K562 (cell line): ENCODE measurements at regions not wholly inside any gene's neighbourhood (a gene's known extent, or its start where the extent isn't known, plus 50 kb on each side); places are given as distances from the start of the nearest gene placed in this dataset. TPM values are rescaled to one million over a fixed set of nuclear protein-coding genes. Genes with fewer than 3 reads are reported as not detected.
A peak's percentile ranks its signal among the peaks of the same experiment; 100 is the strongest.

ENCODE experiments used
- ATAC-seq: fragments of 200-7000 bp; cut with Tn5 transposase; 3 replicates; pipeline ENCODE4 v1.9.1; 2020; ENCODE audit warnings: moderate library complexity
- BruUV-seq: library from RNA; stranded (reverse); fragments of 400-500 nt; replicated peaks from 2 replicates; lab custom pipeline; 2021; lab: Mats Ljungman, UMichigan
- CTCF ChIA-PET: fragments of 300-600 bp; formaldehyde crosslinking; extraction: SDS; loops from one replicate; lab custom pipeline; 2021; ENCODE audit warnings: low intra/inter-chr PET ratio; lab: Yijun Ruan, JAX
- POLR2A ChIA-PET: fragments of 300-600, 350-650 bp; sonication (Branson Sonifier 250); formaldehyde crosslinking; extraction: SDS; loops from one replicate; lab custom pipeline; 2021; ENCODE audit warnings: antibody characterized with exemption, inconsistent platforms; lab: Yijun Ruan, JAX
- DNase-seq, 4 experiments: peaks; one replicate each; pipeline versions ENCODE4 v3.0.0 to v3.0.0-alpha.2; 2011 to 2018; ENCODE audit warnings: low spot score in 3 of 4, mixed read lengths in 3 of 4; ENCODE audit errors: extremely low read depth in 1 of 4
- FAIRE-seq: peaks from 2 replicates; lab custom pipeline; 2011; peaks lifted over from hg19 to GRCh38; lab: Jason Lieb, UNC
- H2AFZ ChIP-seq: 2 replicates; pipeline ENCODE4 v1.6.0; 2011; ENCODE audit warnings: low read depth, low read length, control low read depth, inconsistent platforms
- H3K27ac ChIP-seq: fragments of 200-600 bp; 3 replicates; pipeline ENCODE4 v1.8.0; 2011; ENCODE audit warnings: low read depth, mild to moderate bottlenecking, control low read depth, inconsistent platforms, low read length, moderate library complexity, mixed read lengths; ENCODE audit errors: extremely low read depth
- H3K27me3 ChIP-seq, 2 experiments: fragments of 300-600 bp in 1 of 2; 2 replicates in 1 of 2; 3 replicates in 1 of 2; pipeline versions ENCODE4 v1.6.0 to v1.8.0; 2011; ENCODE audit warnings: inconsistent platforms in 2 of 2, low read length in 2 of 2, mild to moderate bottlenecking in 1 of 2, mixed read lengths in 1 of 2, moderate library complexity in 1 of 2; ENCODE audit not compliant: control insufficient read depth in 2 of 2, insufficient read depth in 2 of 2
- H3K36me3 ChIP-seq: fragments of 300-600 bp; 3 replicates; pipeline ENCODE4 v1.8.0; 2011; ENCODE audit warnings: mild to moderate bottlenecking, low read length, inconsistent platforms; ENCODE audit not compliant: control insufficient read depth, insufficient read depth
- H3K4me1 ChIP-seq, 2 experiments: fragments of 200-600 bp in 1 of 2; replicated peaks in 1 of 2; 2 replicates in 1 of 2; 3 replicates in 1 of 2; pipeline versions ENCODE4 v1.5.1 to v1.8.0; 2011; ENCODE audit warnings: inconsistent platforms in 2 of 2, low read length in 2 of 2, mild to moderate bottlenecking in 1 of 2, mixed read lengths in 1 of 2, moderate library complexity in 1 of 2; ENCODE audit not compliant: control insufficient read depth in 2 of 2, insufficient read depth in 2 of 2
- H3K4me2 ChIP-seq: 2 replicates; pipeline ENCODE4 v1.6.1; 2011; ENCODE audit warnings: low read length, control low read depth, inconsistent platforms, mixed read lengths; ENCODE audit not compliant: insufficient read depth
- H3K4me3 ChIP-seq: fragments of 200-600 bp; sonication (generic), shearing (Covaris generic); 2 replicates; pipeline ENCODE4 v1.5.1; 2016; ENCODE audit warnings: control low read depth, inconsistent platforms
- H3K79me2 ChIP-seq: fragments of 200-600 bp; 3 replicates; pipeline ENCODE4 v1.8.0; 2011; ENCODE audit warnings: low read length, inconsistent platforms; ENCODE audit not compliant: control insufficient read depth, insufficient read depth
- H3K9ac ChIP-seq, 2 experiments: 2 replicates each; pipeline versions ENCODE4 v1.6.0 to v1.6.1; 2011; ENCODE audit warnings: low read depth in 2 of 2, low read length in 2 of 2, control low read depth in 1 of 2, inconsistent platforms in 1 of 2, mild to moderate bottlenecking in 1 of 2, mixed read lengths in 1 of 2; ENCODE audit not compliant: insufficient read depth in 1 of 2
- H3K9me1 ChIP-seq: one replicate; pipeline ENCODE4 v1.6.0; 2011; ENCODE audit warnings: inconsistent platforms, mild to moderate bottlenecking, low read length, moderate library complexity; ENCODE audit not compliant: control insufficient read depth, insufficient read depth
- H3K9me3 ChIP-seq: replicated peaks from 2 replicates; pipeline ENCODE4 v1.5.1; 2011; ENCODE audit warnings: low read depth, low read length, inconsistent platforms; ENCODE audit not compliant: control insufficient read depth, insufficient read depth
- H4K20me1 ChIP-seq: replicated peaks from 2 replicates; pipeline ENCODE4 v1.6.1; 2011; ENCODE audit warnings: low read length, inconsistent platforms, mixed read lengths; ENCODE audit not compliant: control insufficient read depth, insufficient read depth
- MAFG ChIP-seq: fragments of 450-650 bp; conservative IDR thresholded peaks from 2 replicates; pipeline ENCODE4 v1.6.1; 2016; ENCODE audit warnings: missing genetic modification characterization, missing compliant biosample characterization
- NFE2 ChIP-seq: IDR thresholded peaks from 2 replicates; pipeline ENCODE4 v1.6.1; 2014; ENCODE audit warnings: antibody characterized with exemption, low read depth
- ZFP30 ChIP-seq: fragments of 250-450 bp; sonication (Bioruptor Pico); IDR thresholded peaks from 2 replicates; pipeline ENCODE4 v1.8.0; 2022; ENCODE audit warnings: moderate library complexity, mild to moderate bottlenecking, inconsistent platforms, borderline replicate concordance
- WGBS: fragments of 100-300 bp; shearing (Covaris generic); methylation state at CpG from one replicate; pipeline ENCODE4 v1.1.6; 2016; ENCODE audit warnings: low coverage, mixed read lengths; ENCODE audit not compliant: insufficient coverage; ENCODE audit errors: missing lambda C conversion rate; 5-methylcytosine and 5-hydroxymethylcytosine counted together
- in situ Hi-C: fragments of 300-500 bp; cut with MboI; formaldehyde crosslinking; loops from 4 replicates; pipeline ENCODE4 v1.15.0; 2018; ENCODE audit warnings: inconsistent platforms, mixed read lengths
- intact Hi-C: fragments of 100-400 bp; cut with micrococcal nuclease; formaldehyde crosslinking; loops from 2 replicates; pipeline ENCODE4 v1.14.2; 2022
- microRNA counts: library from miRNA; unstranded; fragments of <30 nt; microRNA quantifications from one replicate; lab custom pipeline; 2016
- microRNA-seq: library from miRNA; unstranded; fragments of <30 nt; microRNA quantifications from one replicate; pipeline ENCODE4, GENCODE V29; 2018; ENCODE audit warnings: borderline microRNAs expressed
- small RNA-seq: library from RNA; depleted of rRNA; stranded (forward); fragments of <200 nt; gene quantifications from one replicate; pipeline ENCODE3, GENCODE V24; 2014

GRCh38 chr4:127580891-127581290 lies 51.9 kb upstream of the INTU start:
- H3K4me2 ChIP-seq = no peak overlapping the region
- ATAC-seq (peak; percentile 73), FAIRE-seq (no peak), DNase-seq (peak in 1 of 4 experiments; percentile 12)
- WGBS = 22% methylated on average over 2 of the region's 2 CpGs
- H3K4me3 ChIP-seq = no peak overlapping the region
- no peak overlapping the region for H2AFZ ChIP-seq
- no peaks in the 10 kb centered on the region for H3K9me1 ChIP-seq
- in situ Hi-C loops (no loop called here), intact Hi-C loops (no loop called here)
- H3K79me2 ChIP-seq = no peaks in the 10 kb centered on the region
- no peak overlapping the region for H3K27ac ChIP-seq
- H3K27me3 ChIP-seq = peaks cover 10 to 11% of the 10 kb centered on the region in 2 experiments; a peak in 4 of 5 replicates
- POLR2A ChIA-PET = no interaction called here
- H3K9me3 ChIP-seq = no peaks in the 10 kb centered on the region
- CTCF ChIA-PET = no interaction called here
- TF ChIP-seq NFE2 = peak; percentile 9; the same call in 1 of the 2 replicates
- TF ChIP-seq ZFP30 (CRISPR knock-in tag) = no peak
- TF ChIP-seq MAFG (tag) = peak; percentile 17; the same call in 1 of the 2 replicates
- no TSS peak for BruUV-seq
- H4K20me1 ChIP-seq = no peaks in the 10 kb centered on the region
- peaks cover 0 to 9% of the 10 kb centered on the region in 2 experiments; a peak in 2 of 5 replicates for H3K4me1 ChIP-seq
- H3K9ac ChIP-seq = no peak overlapping the region
- no peaks in the 10 kb centered on the region for H3K36me3 ChIP-seq

MicroRNAs encoded in the stretch of these regions (microRNA counts, 767-probe panel; counts per million panel counts)
- not detected for microRNA hsa-miR-2054 (lab: Ali Mortazavi, UCI)

Small RNA genes in the stretch of these regions (microRNA-seq; reads per million reads assigned to microRNA genes)
- gene MIR2054 = not detected

Small RNA genes in the stretch of these regions (small RNA-seq; reads per million reads assigned to genes)
- not detected for gene RF00019
